HepG2 (cell line): ENCODE measurements at regions not wholly inside any gene's neighbourhood (a gene's known extent, or its start where the extent isn't known, plus 50 kb on each side); places are given as distances from the start of the nearest gene placed in this dataset.

ENCODE experiments used
- ATAC-seq: fragments of 200-7000 bp; cut with Tn5 transposase; 3 replicates; pipeline ENCODE4 v1.9.1; 2020; ENCODE audit warnings: mild to moderate bottlenecking, moderate library complexity
- BruUV-seq: library from RNA; stranded (reverse); fragments of 400-500 nt; replicated peaks from 2 replicates; lab custom pipeline; 2021; lab: Mats Ljungman, UMichigan
- CTCF ChIA-PET: fragments of 300-600 bp; formaldehyde crosslinking; extraction: SDS; loops from one replicate; lab custom pipeline; 2021; ENCODE audit warnings: low total read pairs, inconsistent platforms, low intra/inter-chr PET ratio; lab: Yijun Ruan, JAX
- POLR2A ChIA-PET: fragments of 350-600 bp; sonication (Branson Sonifier 250); formaldehyde crosslinking; loops from one replicate; lab custom pipeline; 2020; ENCODE audit warnings: antibody characterized with exemption, inconsistent platforms; lab: Yijun Ruan, JAX
- DNase-seq: peaks from one replicate; pipeline ENCODE4 v3.0.0-alpha.2; 2015; ENCODE audit warnings: low spot score
- FAIRE-seq: peaks from 3 replicates; lab custom pipeline; 2011; peaks lifted over from hg19 to GRCh38; lab: Jason Lieb, UNC
- H2AFZ ChIP-seq: one replicate; pipeline ENCODE4 v1.6.1; 2011; ENCODE audit warnings: low read length, inconsistent platforms
- H3K27ac ChIP-seq: fragments of 300-600 bp; 3 replicates; pipeline ENCODE4 v1.8.0; 2011; ENCODE audit warnings: mixed run types, mild to moderate bottlenecking, mixed read lengths, low read length, inconsistent platforms; ENCODE audit not compliant: insufficient read depth; ENCODE audit errors: extremely low read length
- H3K27me3 ChIP-seq, 2 experiments: fragments of 200-600 bp in 1 of 2; 2 replicates in 1 of 2; 3 replicates in 1 of 2; pipeline versions ENCODE4 v1.6.0 to v1.8.0; 2011; ENCODE audit warnings: low read length in 2 of 2, mild to moderate bottlenecking in 2 of 2, moderate library complexity in 2 of 2, inconsistent platforms in 1 of 2; ENCODE audit not compliant: insufficient read depth in 2 of 2, control insufficient read depth in 1 of 2
- H3K36me3 ChIP-seq, 2 experiments: fragments of 200-600 bp in 1 of 2; replicated peaks in 1 of 2; 2 replicates in 1 of 2; 3 replicates in 1 of 2; pipeline versions ENCODE4 v1.5.1 to v1.8.0; 2011; ENCODE audit warnings: low read length in 2 of 2, inconsistent platforms in 1 of 2; ENCODE audit not compliant: insufficient read depth in 2 of 2, control insufficient read depth in 1 of 2
- H3K4me1 ChIP-seq: 2 replicates; pipeline ENCODE4 v1.5.1; 2012; ENCODE audit warnings: low read length, inconsistent platforms; ENCODE audit not compliant: insufficient read depth
- H3K4me2 ChIP-seq: 2 replicates; pipeline ENCODE4 v1.6.0; 2011; ENCODE audit warnings: low read depth, low read length, inconsistent platforms
- H3K4me3 ChIP-seq, 3 experiments: fragments of 200-600 bp in 1 of 3; sonication (generic), shearing (Covaris generic) in 1 of 3; replicated peaks in 1 of 3; 2 replicates each; pipeline ENCODE4 v1.5.1; 2011 to 2016; ENCODE audit warnings: low read length in 3 of 3, inconsistent platforms in 2 of 3, low read depth in 2 of 3, mild to moderate bottlenecking in 2 of 3, control low read depth in 1 of 3, mixed read lengths in 1 of 3; ENCODE audit not compliant: insufficient read depth in 1 of 3
- H3K79me2 ChIP-seq: one replicate; pipeline ENCODE4 v1.6.1; 2011; ENCODE audit warnings: low read length, inconsistent platforms; ENCODE audit not compliant: insufficient read depth
- H3K9ac ChIP-seq: 2 replicates; pipeline ENCODE4 v1.6.0; 2011; ENCODE audit warnings: mild to moderate bottlenecking, low read depth, low read length, inconsistent platforms; ENCODE audit not compliant: insufficient read depth
- H3K9me3 ChIP-seq: 2 replicates; pipeline ENCODE4 v1.5.1; 2012; ENCODE audit warnings: mild to moderate bottlenecking, low read length
- H4K20me1 ChIP-seq: 2 replicates; pipeline ENCODE4 v1.6.0; 2011; ENCODE audit warnings: inconsistent platforms, mild to moderate bottlenecking, low read length, moderate library complexity; ENCODE audit not compliant: insufficient read depth
- CEBPB ChIP-seq: IDR thresholded peaks from 2 replicates; pipeline ENCODE4 v1.6.1; 2011; ENCODE audit warnings: low read depth, low read length, improper control_type of control experiment, borderline replicate concordance
- JUNB ChIP-seq: sonication (generic); formaldehyde crosslinking; IDR thresholded peaks from 2 replicates; pipeline ENCODE4 v1.8.0; 2022; ENCODE audit warnings: missing genetic modification reagents, mild to moderate bottlenecking, borderline replicate concordance
- KMT2B ChIP-seq: IDR thresholded peaks from 2 replicates; pipeline ENCODE4 v1.6.1; 2016; ENCODE audit warnings: missing genetic modification reagents, missing compliant biosample characterization
- MXI1 ChIP-seq: IDR thresholded peaks from 3 replicates; pipeline ENCODE4 v1.6.1; 2012; ENCODE audit warnings: low read depth, low read length, inconsistent platforms, borderline replicate concordance
- RERE ChIP-seq: IDR thresholded peaks from 2 replicates; pipeline ENCODE4 v1.6.1; 2016; ENCODE audit warnings: low read depth, missing genetic modification reagents, missing compliant biosample characterization
- TEAD2 ChIP-seq: sonication (generic); formaldehyde crosslinking; IDR thresholded peaks from 2 replicates; pipeline ENCODE4 v1.9.0; 2021; ENCODE audit warnings: missing genetic modification reagents
- TERF1 ChIP-seq: sonication (generic); formaldehyde crosslinking; IDR thresholded peaks from 2 replicates; pipeline ENCODE4 v1.8.0; 2022; ENCODE audit warnings: mild to moderate bottlenecking, missing genetic modification reagents, moderate library complexity
- ZBTB21 ChIP-seq: sonication (generic); formaldehyde crosslinking; IDR thresholded peaks from 2 replicates; pipeline ENCODE4 v1.4.0; 2020; ENCODE audit warnings: missing genetic modification reagents
- ZNF232 ChIP-seq: sonication (generic); formaldehyde crosslinking; IDR thresholded peaks from 2 replicates; pipeline ENCODE4 v1.4.0; 2020; ENCODE audit warnings: missing genetic modification reagents, borderline replicate concordance
- ZNF24 ChIP-seq: fragments of 450-650 bp; IDR thresholded peaks from 2 replicates; pipeline ENCODE4 v1.6.1; 2017; ENCODE audit warnings: antibody characterized with exemption, mild to moderate bottlenecking
- ZNF264 ChIP-seq: sonication (generic); formaldehyde crosslinking; IDR thresholded peaks from 2 replicates; pipeline ENCODE4 v1.4.0; 2020; ENCODE audit warnings: missing genetic modification reagents
- ZNF292 ChIP-seq: sonication (generic); formaldehyde crosslinking; IDR thresholded peaks from 2 replicates; pipeline ENCODE4 v1.8.1; 2022; ENCODE audit warnings: mild to moderate bottlenecking, low read depth, missing genetic modification reagents, borderline replicate concordance
- ZNF350 ChIP-seq: sonication (generic); formaldehyde crosslinking; IDR thresholded peaks from 2 replicates; pipeline ENCODE4 v1.4.0; 2020; ENCODE audit warnings: mild to moderate bottlenecking, low read depth, missing genetic modification reagents, borderline replicate concordance
- ZNF501 ChIP-seq: sonication (generic); formaldehyde crosslinking; IDR thresholded peaks from 2 replicates; pipeline ENCODE4 v1.5.1; 2020; ENCODE audit warnings: mild to moderate bottlenecking, moderate library complexity, missing genetic modification reagents
- ZNF557 ChIP-seq: sonication (generic); formaldehyde crosslinking; IDR thresholded peaks from 2 replicates; pipeline ENCODE4 v1.4.0; 2020; ENCODE audit warnings: missing genetic modification reagents
- ZNF782 ChIP-seq: sonication (generic); formaldehyde crosslinking; IDR thresholded peaks from 2 replicates; pipeline ENCODE4 v1.4.0; 2020; ENCODE audit warnings: missing genetic modification reagents, mild to moderate bottlenecking, borderline replicate concordance
- ZNF792 ChIP-seq: IDR thresholded peaks from 2 replicates; pipeline ENCODE4 v1.6.1; 2016
- ZSCAN30 ChIP-seq: sonication (generic); formaldehyde crosslinking; IDR thresholded peaks from 2 replicates; pipeline ENCODE4 v1.5.0; 2020; ENCODE audit warnings: mild to moderate bottlenecking, missing genetic modification reagents
- WGBS: methylation state at CpG from one replicate; pipeline ENCODE4 v1.1.6; 2017; ENCODE audit warnings: low lambda C conversion rate; 5-methylcytosine and 5-hydroxymethylcytosine counted together
- in situ Hi-C: cut with HindIII; loops from 2 replicates; pipeline ENCODE4 v1.10.0; 2017; ENCODE audit warnings: low pct_unique_long_range_greater_than_20kb; ENCODE audit not compliant: extremely low pct_ligation_motif_present
- intact Hi-C: fragments of 100-400 bp; cut with micrococcal nuclease; formaldehyde crosslinking; loops from one replicate; pipeline ENCODE4 v1.10.0; 2022; ENCODE audit not compliant: unreplicated experiment
- TF ChIP-seq, protein P1 (sequence below): sonication (generic); formaldehyde crosslinking; IDR thresholded peaks from 2 replicates; pipeline ENCODE4 v1.8.1; 2023; ENCODE audit warnings: mild to moderate bottlenecking, inconsistent platforms, moderate library complexity, missing genetic modification reagents, borderline replicate concordance

DNA sequence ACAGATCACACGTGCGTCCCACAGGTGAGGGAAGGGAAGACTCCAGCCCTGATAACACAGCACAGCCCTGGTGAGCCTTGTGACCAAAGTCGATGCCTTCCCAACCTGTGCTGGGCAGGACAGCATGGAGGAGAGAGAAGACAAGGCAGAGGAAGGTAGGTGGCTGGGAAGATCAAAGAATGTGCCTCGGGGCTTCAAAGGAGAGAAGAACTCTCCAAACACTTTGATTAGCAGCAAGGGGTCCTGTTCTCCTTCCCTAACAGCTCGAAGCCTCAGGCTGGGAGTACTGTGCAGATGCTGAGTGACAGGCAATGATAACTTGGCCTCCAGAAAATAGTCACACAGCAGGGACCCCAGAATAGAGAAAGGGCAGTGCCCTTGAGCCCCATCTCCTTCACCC lies 288.5 kb downstream of the TCERG1L start:
- ATAC-seq (no peak), FAIRE-seq (no peak), DNase-seq (no peak)
- TF ChIP-seq ZNF350 (CRISPR knock-in tag) (no peak), ZSCAN30 (CRISPR knock-in tag) (no peak), ZBTB21 (no peak), ZNF232 (CRISPR knock-in tag) (no peak), ZNF782 (CRISPR knock-in tag) (no peak), ZNF24 (no peak), MXI1 (no peak), TERF1 (CRISPR knock-in tag) (no peak), ZNF292 (CRISPR knock-in tag) (no peak), ZNF264 (no peak), ZNF557 (CRISPR knock-in tag) (no peak), ZNF792 (CRISPR knock-in tag) (no peak), JUNB (CRISPR knock-in tag) (no peak), ZNF501 (CRISPR knock-in tag) (no peak), TEAD2 (CRISPR knock-in tag) (no peak), RERE (CRISPR knock-in tag) (no peak), KMT2B (no peak), CEBPB (no peak)
- TF ChIP-seq, protein P1, sequence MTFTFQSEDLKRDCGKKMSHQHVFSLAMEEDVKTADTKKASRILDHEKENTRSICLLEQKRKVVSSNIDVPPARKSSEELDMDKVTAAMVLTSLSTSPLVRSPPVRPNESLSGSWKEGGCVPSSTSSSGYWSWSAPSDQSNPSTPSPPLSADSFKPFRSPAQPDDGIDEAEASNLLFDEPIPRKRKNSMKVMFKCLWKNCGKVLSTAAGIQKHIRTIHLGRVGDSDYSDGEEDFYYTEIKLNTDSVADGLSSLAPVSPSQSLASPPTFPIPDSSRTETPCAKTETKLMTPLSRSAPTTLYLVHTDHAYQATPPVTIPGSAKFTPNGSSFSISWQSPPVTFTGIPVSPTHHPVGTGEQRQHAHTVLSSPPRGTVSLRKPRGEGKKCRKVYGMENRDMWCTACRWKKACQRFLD (CRISPR knock-in tag), result no peak
- no peak overlapping the region for H2AFZ ChIP-seq
- POLR2A ChIA-PET, result no interaction called here
- H3K36me3 ChIP-seq, result no peaks in the 10 kb centered on the region
- 13% methylated on average over 5 of the region's 5 CpGs for WGBS
- no peaks in the 10 kb centered on the region for H4K20me1 ChIP-seq
- H3K79me2 ChIP-seq, result no peaks in the 10 kb centered on the region
- H3K4me2 ChIP-seq, result no peak overlapping the region
- H3K9ac ChIP-seq, result no peak overlapping the region
- no peak overlapping the region for H3K4me3 ChIP-seq
- no peaks in the 10 kb centered on the region; the same call in 1 of the 2 replicates for H3K4me1 ChIP-seq
- intact Hi-C loops (no loop called here), in situ Hi-C loops (no loop called here)
- CTCF ChIA-PET, result no interaction called here
- no TSS peak for BruUV-seq
- no peaks in the 10 kb centered on the region for H3K9me3 ChIP-seq
- peaks cover 2 to 9% of the 10 kb centered on the region in 2 experiments; a peak in 1 of 5 replicates for H3K27me3 ChIP-seq
- no peak overlapping the region for H3K27ac ChIP-seq
